ENCODE measurements at regions not wholly inside any gene's neighbourhood (a gene's known extent, or its start where the extent isn't known, plus 50 kb on each side); places are given as distances from the start of the nearest gene placed in this dataset.

DNA sequence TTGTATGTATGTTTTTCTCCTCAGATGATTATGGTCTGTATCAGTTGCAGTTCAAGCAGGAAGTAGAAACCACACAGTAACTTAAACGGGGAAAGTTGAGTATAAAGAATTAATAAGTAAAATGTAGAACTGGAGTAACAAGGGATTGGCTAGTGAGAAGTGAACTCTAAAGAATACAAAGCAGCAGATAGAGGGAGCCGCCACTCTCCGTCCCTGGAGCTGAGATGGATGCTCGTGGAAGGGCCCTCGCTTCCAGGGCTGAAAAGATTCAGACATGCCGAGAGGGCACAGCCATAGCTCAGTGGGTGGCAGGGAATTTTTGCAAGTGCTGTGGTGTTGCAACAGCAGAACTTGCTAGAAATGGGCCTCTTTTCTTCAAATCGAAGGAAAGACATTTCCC, 155.8 kb downstream of the COL6A3 start:
- Mint-ChIP-seq H3K4me1 (ENCODE audit: low read depth) (no peaks in the 10 kb centered on the region), H3K9me3 (ENCODE audit: low read depth) (no peaks in the 10 kb centered on the region), H3K27me3 (peaks cover 17% of the 10 kb centered on the region), H3K36me3 (ENCODE audit: insufficient read depth) (no peaks in the 10 kb centered on the region), H3K4me3 (ENCODE audit: low read depth) (no peak overlapping the region), H3K27ac (no peak overlapping the region)
- no peak for DNase-seq (ENCODE audit: low spot score, unreplicated experiment)
- no peak for TF ChIP-seq CTCF (IDR thresholded peaks at IDR 0.05; ENCODE audit: unreplicated experiment)

DNA sequence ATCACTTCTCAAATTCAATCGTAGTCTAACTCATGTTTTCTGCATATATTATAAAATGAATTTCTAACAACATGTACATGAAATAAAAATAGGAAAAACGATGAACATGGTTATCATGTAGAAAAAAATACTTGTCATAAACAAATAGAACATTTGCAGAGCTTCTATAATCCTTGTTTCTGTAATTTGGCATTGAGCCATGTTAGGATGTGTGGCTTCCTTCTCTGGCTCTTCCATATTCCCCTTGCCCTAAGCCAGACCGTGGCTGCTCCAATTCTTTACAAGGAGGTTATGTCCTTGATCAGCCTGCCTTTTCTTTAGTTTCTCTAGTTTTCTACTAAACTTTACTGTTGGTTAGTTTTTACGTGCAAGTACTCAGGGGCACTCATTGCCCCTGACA, 155.3 kb downstream of the COL6A3 start:
- H3K36me3 Mint-ChIP-seq (ENCODE audit: insufficient read depth) = no peaks in the 10 kb centered on the region
- H3K4me3 Mint-ChIP-seq (ENCODE audit: low read depth) = no peak overlapping the region
- no peak for DNase-seq (ENCODE audit: low spot score, unreplicated experiment)
- no peaks in the 10 kb centered on the region for H3K9me3 Mint-ChIP-seq (ENCODE audit: low read depth)
- H3K27ac Mint-ChIP-seq = no peak overlapping the region
- TF ChIP-seq CTCF (IDR thresholded peaks at IDR 0.05; ENCODE audit: unreplicated experiment) = no peak
- H3K4me1 Mint-ChIP-seq (ENCODE audit: low read depth) = no peaks in the 10 kb centered on the region
- peaks cover 16% of the 10 kb centered on the region for H3K27me3 Mint-ChIP-seq

GRCh38 chr2:237259201-237259600, 154.8 kb downstream of the COL6A3 start:
- no peaks in the 10 kb centered on the region for H3K9me3 Mint-ChIP-seq (ENCODE audit: low read depth)
- no peaks in the 10 kb centered on the region for H3K4me1 Mint-ChIP-seq (ENCODE audit: low read depth)
- no peaks in the 10 kb centered on the region for H3K36me3 Mint-ChIP-seq (ENCODE audit: insufficient read depth)
- DNase-seq (ENCODE audit: low spot score, unreplicated experiment) = no peak
- no peak overlapping the region for H3K27ac Mint-ChIP-seq
- TF ChIP-seq CTCF (IDR thresholded peaks at IDR 0.05; ENCODE audit: unreplicated experiment) = no peak
- H3K27me3 Mint-ChIP-seq = peaks cover 13% of the 10 kb centered on the region
- H3K4me3 Mint-ChIP-seq (ENCODE audit: low read depth) = no peak overlapping the region

DNA sequence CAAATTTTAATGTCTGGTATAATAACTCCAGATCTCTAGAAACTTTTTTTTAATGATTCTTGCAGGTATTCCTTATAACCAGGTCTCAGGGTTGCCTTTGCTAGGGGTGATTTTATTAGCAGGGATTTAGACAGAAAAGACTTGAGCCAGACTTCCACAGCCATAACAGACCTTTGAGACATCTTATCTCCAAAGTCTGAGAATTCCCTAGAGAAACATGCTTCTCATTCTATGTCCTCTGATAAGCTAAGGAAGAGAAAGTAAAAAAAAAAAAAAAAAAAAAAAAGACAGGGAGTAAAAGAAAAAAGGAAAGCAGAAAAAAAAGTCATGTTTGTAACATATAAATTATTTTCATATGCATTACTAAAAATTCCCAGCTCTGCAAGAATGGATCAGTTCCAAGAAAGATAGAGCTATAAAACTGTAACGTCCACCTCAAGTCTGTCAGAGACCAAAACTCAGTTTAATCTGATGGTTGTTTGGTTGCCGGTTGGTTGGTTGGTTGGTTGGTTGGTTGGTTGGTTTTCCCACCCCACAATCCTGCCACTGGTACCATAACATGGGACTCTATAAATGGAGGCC, 153.8 kb downstream of the COL6A3 start:
- no peak for TF ChIP-seq CTCF (IDR thresholded peaks at IDR 0.05; ENCODE audit: unreplicated experiment)
- no peak overlapping the region for H3K4me3 Mint-ChIP-seq (ENCODE audit: low read depth)
- H3K27ac Mint-ChIP-seq = no peak overlapping the region
- no peaks in the 10 kb centered on the region for H3K9me3 Mint-ChIP-seq (ENCODE audit: low read depth)
- H3K4me1 Mint-ChIP-seq (ENCODE audit: low read depth) = peaks cover 3% of the 10 kb centered on the region
- DNase-seq (ENCODE audit: low spot score, unreplicated experiment) = no peak
- peaks cover 13% of the 10 kb centered on the region for H3K27me3 Mint-ChIP-seq
- H3K36me3 Mint-ChIP-seq (ENCODE audit: insufficient read depth) = no peaks in the 10 kb centered on the region

DNA sequence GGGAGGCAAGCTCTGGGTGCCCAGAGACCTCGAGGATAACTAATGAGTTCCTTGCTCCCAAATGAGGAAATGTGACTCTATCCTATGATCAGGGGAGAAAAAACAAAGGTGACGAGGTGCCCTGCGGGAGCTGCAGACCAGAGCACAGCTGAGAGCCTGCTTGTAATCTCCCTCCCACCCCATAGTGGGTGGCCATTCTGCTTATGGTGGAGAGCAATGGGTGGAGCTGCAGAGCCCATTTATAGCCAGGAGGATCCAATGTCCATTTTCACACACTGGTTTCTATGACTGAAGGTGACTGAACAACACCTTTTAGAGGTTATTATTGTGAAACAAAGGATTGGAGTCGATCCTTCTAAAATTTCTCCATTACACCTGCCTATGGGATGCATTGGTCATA, 153.3 kb downstream of the COL6A3 start:
- H3K27me3 Mint-ChIP-seq = peaks cover 13% of the 10 kb centered on the region
- DNase-seq (ENCODE audit: low spot score, unreplicated experiment) = no peak
- H3K36me3 Mint-ChIP-seq (ENCODE audit: insufficient read depth) = no peaks in the 10 kb centered on the region
- no peak overlapping the region for H3K4me3 Mint-ChIP-seq (ENCODE audit: low read depth)
- H3K4me1 Mint-ChIP-seq (ENCODE audit: low read depth) = peaks cover 3% of the 10 kb centered on the region
- no peaks in the 10 kb centered on the region for H3K9me3 Mint-ChIP-seq (ENCODE audit: low read depth)
- no peak overlapping the region for H3K27ac Mint-ChIP-seq
- TF ChIP-seq CTCF (IDR thresholded peaks at IDR 0.05; ENCODE audit: unreplicated experiment) = no peak

Measured in progenitor cell of endocrine pancreas (in vitro differentiated cells).